Upper lobe of left lung (tissue), 4 donors: ENCODE measurements at regions not wholly inside any gene's neighbourhood (a gene's known extent, or its start where the extent isn't known, plus 50 kb on each side); places are given as distances from the start of the nearest gene placed in this dataset.

Experiments
- CTCF ChIP-seq, 6 experiments: fragments of 450-650 bp in 4 of 6; fragments of 200-600 bp in 2 of 6; sonication (generic) in 2 of 6; IDR thresholded peaks; one replicate each; pipeline ENCODE4 v1.5.1; 2016 to 2019; ENCODE audit warnings: antibody characterized with exemption in 6 of 6
- EP300 ChIP-seq, 4 donors: sonication (generic); formaldehyde crosslinking; IDR thresholded peaks; one replicate each; pipeline ENCODE4 v1.5.1; 2017; ENCODE audit warnings: antibody characterized with exemption in 4 of 4, control low read depth in 2 of 4
- POLR2A ChIP-seq, 4 donors: fragments of 450-650 bp; IDR thresholded peaks; one replicate each; pipeline ENCODE4 v1.5.1; 2016 to 2017; ENCODE audit warnings: antibody characterized with exemption in 4 of 4, mild to moderate bottlenecking in 2 of 4
- POLR2AphosphoS5 ChIP-seq, 2 donors: sonication (generic); formaldehyde crosslinking; IDR thresholded peaks; one replicate each; pipeline ENCODE4 v1.5.1; 2017; ENCODE audit warnings: antibody characterized with exemption in 2 of 2

- TF ChIP-seq CTCF (IDR thresholded peaks at IDR 0.05) = no peak
- no peak for TF ChIP-seq EP300 (IDR thresholded peaks at IDR 0.05)
- no peak for TF ChIP-seq POLR2AphosphoS5 (IDR thresholded peaks at IDR 0.05)
- no peak for TF ChIP-seq POLR2A (IDR thresholded peaks at IDR 0.05)
Observed at GRCh38 chr7:26022982-26023381, 129.0 kb upstream of the NFE2L3 start.
